Bronchial epithelial cell (primary cell): ENCODE measurements at regions not wholly inside any gene's neighbourhood (a gene's known extent, or its start where the extent isn't known, plus 50 kb on each side); places are given as distances from the start of the nearest gene placed in this dataset.
A peak's percentile ranks its signal among the peaks of the same experiment; 100 is the strongest.

Source experiments
- DNase-seq: peaks from one replicate; pipeline ENCODE4 v3.0.0-alpha.2; 2010; ENCODE audit warnings: low read depth
- FAIRE-seq: peaks from 2 replicates; lab custom pipeline; 2011; peaks lifted over from hg19 to GRCh38; lab: Jason Lieb, UNC
- H3K27me3 ChIP-seq: 2 replicates; pipeline ENCODE4 v1.5.1; 2011; ENCODE audit warnings: low read length; ENCODE audit not compliant: control insufficient read depth, insufficient read depth
- H3K36me3 ChIP-seq: 2 replicates; pipeline ENCODE4 v1.5.1; 2011; ENCODE audit warnings: low read length; ENCODE audit not compliant: control insufficient read depth, insufficient read depth
- H3K4me3 ChIP-seq: 2 replicates; pipeline ENCODE4 v1.5.1; 2011; ENCODE audit warnings: mild to moderate bottlenecking, low read depth, low read length, control low read depth
- CTCF ChIP-seq: IDR thresholded peaks from 2 replicates; pipeline ENCODE4 v1.5.1; 2011; ENCODE audit warnings: mild to moderate bottlenecking, moderate library complexity, low read length, control low read depth, inconsistent platforms; ENCODE audit not compliant: insufficient read depth, severe bottlenecking

GRCh38 chr2:64831977-64832328 lies 157.2 kb upstream of the SLC1A4 start:
- Histone ChIP-seq H3K36me3 (no peaks in the 10 kb centered on the region), H3K27me3 (no peaks in the 10 kb centered on the region), H3K4me3 (no peak overlapping the region)
- FAIRE-seq (no peak), DNase-seq (no peak)
- TF ChIP-seq CTCF, result no peak

GRCh38 chr2:64832936-64833335 lies 156.3 kb upstream of the SLC1A4 start:
- no peak for TF ChIP-seq CTCF
- H3K36me3 ChIP-seq, result no peaks in the 10 kb centered on the region
- no peaks in the 10 kb centered on the region for H3K27me3 ChIP-seq
- FAIRE-seq, result no peak
- peak; percentile 71 for DNase-seq
- H3K4me3 ChIP-seq, result no peak overlapping the region

GRCh38 chr2:64836566-64836965 lies 152.6 kb upstream of the SLC1A4 start:
- no peaks in the 10 kb centered on the region for H3K27me3 ChIP-seq
- FAIRE-seq (no peak), DNase-seq (peak; percentile 18)
- TF ChIP-seq CTCF, result no peak
- no peaks in the 10 kb centered on the region for H3K36me3 ChIP-seq
- H3K4me3 ChIP-seq, result no peak overlapping the region

GRCh38 chr2:64837116-64837731 lies 152.0 kb upstream of the SLC1A4 start:
- DNase-seq, result peak; percentile 90

GRCh38 chr2:64837925-64838641 lies 151.1 kb upstream of the SLC1A4 start:
- Histone ChIP-seq H3K36me3 (no peaks in the 10 kb centered on the region), H3K27me3 (no peaks in the 10 kb centered on the region), H3K4me3 (no peak overlapping the region)
- DNase-seq (peak; percentile 92), FAIRE-seq (no peak)
- TF ChIP-seq CTCF, result no peak

More at GRCh38 chr2:64837116-64837731, 152.0 kb upstream of the SLC1A4 start:
- Histone ChIP-seq H3K36me3 (no peaks in the 10 kb centered on the region), H3K4me3 (no peak overlapping the region), H3K27me3 (no peaks in the 10 kb centered on the region)
- TF ChIP-seq CTCF, result no peak
- no peak for FAIRE-seq

GRCh38 chr2:64838817-64839216 lies 150.4 kb upstream of the SLC1A4 start:
- Histone ChIP-seq H3K36me3 (no peaks in the 10 kb centered on the region), H3K4me3 (no peak overlapping the region), H3K27me3 (no peaks in the 10 kb centered on the region)
- FAIRE-seq, result no peak
- TF ChIP-seq CTCF, result no peak
- DNase-seq, result peak; percentile 93
